Trophoblast cell (in vitro differentiated cells and primary cell): ENCODE measurements at regions not wholly inside any gene's neighbourhood (a gene's known extent, or its start where the extent isn't known, plus 50 kb on each side); places are given as distances from the start of the nearest gene placed in this dataset.

Source experiments
- DNase-seq, 2 donors: peaks; one replicate each; pipeline ENCODE4 v3.0.0-alpha.2; 2016
- H2AFZ ChIP-seq: 2 replicates; pipeline ENCODE4 v1.6.1; 2013; ENCODE audit warnings: low read length, moderate library complexity, mild to moderate bottlenecking; ENCODE audit not compliant: insufficient read depth, poor library complexity
- H2AK5ac ChIP-seq: 2 replicates; pipeline ENCODE4 v1.6.1; 2013; ENCODE audit warnings: mild to moderate bottlenecking, low read length
- H2BK120ac ChIP-seq: 2 replicates; pipeline ENCODE4 v1.6.1; 2013; ENCODE audit warnings: low read length, mild to moderate bottlenecking, moderate library complexity; ENCODE audit not compliant: insufficient read depth, poor library complexity
- H2BK12ac ChIP-seq: 2 replicates; pipeline ENCODE4 v1.6.1; 2013; ENCODE audit warnings: mild to moderate bottlenecking, low read length, moderate library complexity
- H2BK5ac ChIP-seq: 2 replicates; pipeline ENCODE4 v1.6.1; 2013; ENCODE audit warnings: low read length, low read depth, moderate library complexity, mild to moderate bottlenecking; ENCODE audit not compliant: poor library complexity
- H3K14ac ChIP-seq: 2 replicates; pipeline ENCODE4 v1.6.1; 2013; ENCODE audit warnings: mild to moderate bottlenecking, low read length
- H3K18ac ChIP-seq: 2 replicates; pipeline ENCODE4 v1.6.1; 2013; ENCODE audit warnings: mild to moderate bottlenecking, low read length
- H3K23ac ChIP-seq: 2 replicates; pipeline ENCODE4 v1.6.1; 2013; ENCODE audit warnings: low read length
- H3K27ac ChIP-seq: 2 replicates; pipeline ENCODE4 v1.5.1; 2013; ENCODE audit warnings: low read depth, mild to moderate bottlenecking, inconsistent platforms, low read length, moderate library complexity
- H3K27me3 ChIP-seq: 2 replicates; pipeline ENCODE4 v1.6.1; 2013; ENCODE audit warnings: inconsistent platforms, mild to moderate bottlenecking, low read length, moderate library complexity; ENCODE audit not compliant: insufficient read depth
- H3K36me3 ChIP-seq, 2 experiments: 1 replicate in 1 of 2; 2 replicates in 1 of 2; pipeline ENCODE4 v1.6.1; 2013; ENCODE audit warnings: low read length in 2 of 2, mild to moderate bottlenecking in 2 of 2, moderate library complexity in 1 of 2; ENCODE audit not compliant: insufficient read depth in 2 of 2, control insufficient read depth in 1 of 2
- H3K4ac ChIP-seq: 2 replicates; pipeline ENCODE4 v1.6.1; 2013; ENCODE audit warnings: low read depth, mild to moderate bottlenecking, low read length, moderate library complexity
- H3K4me1 ChIP-seq, 2 experiments: 1 replicate in 1 of 2; 2 replicates in 1 of 2; pipeline ENCODE4 v1.6.1; 2013; ENCODE audit warnings: low read length in 2 of 2, mild to moderate bottlenecking in 2 of 2, moderate library complexity in 1 of 2; ENCODE audit not compliant: insufficient read depth in 2 of 2, control insufficient read depth in 1 of 2
- H3K4me2 ChIP-seq: 2 replicates; pipeline ENCODE4 v1.6.1; 2013; ENCODE audit warnings: inconsistent platforms, mild to moderate bottlenecking, low read length, moderate library complexity
- H3K4me3 ChIP-seq: 2 replicates; pipeline ENCODE4 v1.5.1; 2013; ENCODE audit warnings: mild to moderate bottlenecking, low read depth, low read length, inconsistent platforms
- H3K79me1 ChIP-seq: one replicate; pipeline ENCODE4 v1.6.1; 2013; ENCODE audit warnings: low read length
- H3K79me2 ChIP-seq: 2 replicates; pipeline ENCODE4 v1.6.1; 2013; ENCODE audit warnings: low read length, mild to moderate bottlenecking; ENCODE audit not compliant: control insufficient read depth, insufficient read depth, poor library complexity
- H3K9ac ChIP-seq: 2 replicates; pipeline ENCODE4 v1.6.1; 2013; ENCODE audit warnings: mild to moderate bottlenecking, low read length
- H3K9me3 ChIP-seq: 2 replicates; pipeline ENCODE4 v1.6.1; 2013; ENCODE audit warnings: low read depth, mild to moderate bottlenecking, control low read depth, inconsistent platforms, low read length; ENCODE audit not compliant: insufficient read depth
- H4K12ac ChIP-seq: 2 replicates; pipeline ENCODE4 v1.6.1; 2013; ENCODE audit warnings: low read depth, mild to moderate bottlenecking, low read length, moderate library complexity
- H4K8ac ChIP-seq: 2 replicates; pipeline ENCODE4 v1.6.1; 2013; ENCODE audit warnings: low read depth, mild to moderate bottlenecking, low read length, moderate library complexity
- H4K91ac ChIP-seq: one replicate; pipeline ENCODE4 v1.6.1; 2013; ENCODE audit warnings: low read depth, mild to moderate bottlenecking, low read length, moderate library complexity
- WGBS: extraction: QIAGEN DNeasy Blood & Tissue Kit; methylation state at CpG from one replicate; pipeline ENCODE4 v1.1.7; 2013; ENCODE audit warnings: missing lambda C conversion rate; ENCODE audit not compliant: insufficient read length, insufficient coverage; ENCODE audit errors: extremely low coverage; 5-methylcytosine and 5-hydroxymethylcytosine counted together

GRCh38 chr5:54722846-54723433, 205.4 kb downstream of the SNX18 start:
- Histone ChIP-seq H3K14ac (no peak overlapping the region), H2BK5ac (no peak overlapping the region), H4K91ac (no peak overlapping the region), H3K4me3 (no peak overlapping the region), H3K79me1 (no peaks in the 10 kb centered on the region), H3K4me1 (peaks cover 3 to 9% of the 10 kb centered on the region in 2 experiments), H3K9ac (no peak overlapping the region), H2AFZ (no peak overlapping the region), H4K12ac (no peak overlapping the region), H2BK12ac (no peak overlapping the region), H3K9me3 (no peaks in the 10 kb centered on the region), H3K23ac (no peak overlapping the region), H3K4ac (no peak overlapping the region), H3K18ac (no peak overlapping the region), H3K36me3 (no peaks in the 10 kb centered on the region), H2AK5ac (no peak overlapping the region), H3K27me3 (no peaks in the 10 kb centered on the region), H3K4me2 (no peak overlapping the region), H3K79me2 (no peaks in the 10 kb centered on the region), H4K8ac (no peak overlapping the region), H2BK120ac (no peak overlapping the region), H3K27ac (no peak overlapping the region)
- DNase-seq = peak; percentile 67 to 79
- no CpG with 5 or more reads among the region's 6 CpGs for WGBS

DNA sequence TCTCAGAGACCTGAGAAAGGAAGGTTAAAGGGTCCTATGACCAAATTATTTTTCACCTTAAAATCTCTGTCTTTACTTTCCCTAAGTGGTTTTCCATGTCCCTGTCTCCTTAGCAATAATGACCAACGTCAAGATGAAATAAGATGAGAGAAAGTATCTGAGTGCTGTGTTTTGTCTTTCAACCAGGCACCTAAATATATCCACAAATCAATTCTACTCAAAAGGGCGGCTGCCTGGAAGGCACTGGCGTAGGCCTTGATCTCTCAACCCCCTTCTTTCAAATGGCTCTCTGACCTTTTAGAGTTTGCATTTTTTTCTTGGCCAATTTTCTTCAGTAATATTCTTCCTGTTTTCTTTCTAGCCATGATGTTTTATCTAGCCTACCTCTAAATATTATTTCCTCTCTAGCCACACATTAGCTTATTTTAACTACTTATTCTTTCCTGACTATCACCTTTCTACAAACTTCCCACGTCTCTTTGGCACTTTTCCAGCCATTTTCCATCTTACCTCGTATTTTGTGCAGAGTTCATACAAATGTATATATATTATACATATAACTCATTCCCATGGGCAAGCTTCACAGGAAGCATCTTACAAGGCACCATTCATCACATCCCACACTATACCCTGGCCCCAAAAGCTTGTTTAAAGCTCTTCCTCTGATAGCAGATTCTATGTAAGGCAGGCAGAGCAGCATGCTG, 204.5 kb downstream of the SNX18 start:
- no peak overlapping the region for H3K14ac ChIP-seq
- H3K79me1 ChIP-seq = no peaks in the 10 kb centered on the region
- H3K9me3 ChIP-seq = no peaks in the 10 kb centered on the region
- H3K27ac ChIP-seq = no peak overlapping the region
- no peak overlapping the region for H3K18ac ChIP-seq
- H2BK5ac ChIP-seq = no peak overlapping the region
- no peaks in the 10 kb centered on the region for H3K79me2 ChIP-seq
- no peak overlapping the region for H3K4me2 ChIP-seq
- H4K8ac ChIP-seq = no peak overlapping the region
- no peak overlapping the region for H4K12ac ChIP-seq
- peaks cover 3 to 9% of the 10 kb centered on the region in 2 experiments for H3K4me1 ChIP-seq
- no peak overlapping the region for H2AFZ ChIP-seq
- no peaks in the 10 kb centered on the region for H3K27me3 ChIP-seq
- H3K36me3 ChIP-seq = no peaks in the 10 kb centered on the region
- no peak for DNase-seq
- no peak overlapping the region for H3K23ac ChIP-seq
- H2AK5ac ChIP-seq = no peak overlapping the region
- H3K4me3 ChIP-seq = no peak overlapping the region
- no peak overlapping the region for H3K4ac ChIP-seq
- no peak overlapping the region for H3K9ac ChIP-seq
- H4K91ac ChIP-seq = no peak overlapping the region
- 100% methylated on average over 1 of the region's 5 CpGs for WGBS
- H2BK120ac ChIP-seq = no peak overlapping the region
- H2BK12ac ChIP-seq = no peak overlapping the region

GRCh38 chr5:54721116-54721515, 203.6 kb downstream of the SNX18 start:
- Histone ChIP-seq H2AK5ac (no peak overlapping the region), H3K4ac (no peak overlapping the region), H3K27ac (no peak overlapping the region), H3K27me3 (no peaks in the 10 kb centered on the region), H3K4me1 (peaks cover 3 to 9% of the 10 kb centered on the region in 2 experiments), H2BK120ac (no peak overlapping the region), H2BK5ac (no peak overlapping the region), H3K9ac (no peak overlapping the region), H4K12ac (no peak overlapping the region), H3K14ac (no peak overlapping the region), H3K79me2 (no peaks in the 10 kb centered on the region), H3K23ac (no peak overlapping the region), H2AFZ (no peak overlapping the region), H3K9me3 (no peaks in the 10 kb centered on the region), H3K18ac (no peak overlapping the region), H4K8ac (no peak overlapping the region), H3K79me1 (no peaks in the 10 kb centered on the region), H3K4me3 (no peak overlapping the region), H4K91ac (no peak overlapping the region), H3K36me3 (no peaks in the 10 kb centered on the region), H2BK12ac (no peak overlapping the region), H3K4me2 (no peak overlapping the region)
- no peak for DNase-seq
- no CpG with 5 or more reads among the region's 1 CpG for WGBS

- Histone ChIP-seq H3K27ac (no peak overlapping the region), H4K91ac (no peak overlapping the region), H3K4me3 (no peak overlapping the region), H3K18ac (no peak overlapping the region), H4K8ac (no peak overlapping the region), H3K27me3 (no peaks in the 10 kb centered on the region), H3K4me2 (no peak overlapping the region), H3K4ac (no peak overlapping the region), H2BK12ac (no peak overlapping the region), H2BK120ac (no peak overlapping the region), H3K36me3 (no peaks in the 10 kb centered on the region), H3K79me2 (no peaks in the 10 kb centered on the region), H3K4me1 (peaks cover 3 to 9% of the 10 kb centered on the region in 2 experiments), H3K9ac (no peak overlapping the region), H2AFZ (no peak overlapping the region), H2BK5ac (no peak overlapping the region), H4K12ac (no peak overlapping the region), H3K14ac (no peak overlapping the region), H3K23ac (no peak overlapping the region), H2AK5ac (no peak overlapping the region), H3K79me1 (no peaks in the 10 kb centered on the region), H3K9me3 (no peaks in the 10 kb centered on the region)
- WGBS = no CpG with 5 or more reads among the region's 3 CpGs
- DNase-seq = no peak
Measured at GRCh38 chr5:54720341-54720740, 202.8 kb downstream of the SNX18 start.
